WTC11 (cell line): ENCODE measurements at regions not wholly inside any gene's neighbourhood (a gene's known extent, or its start where the extent isn't known, plus 50 kb on each side); places are given as distances from the start of the nearest gene placed in this dataset.

Experiments
- ATAC-seq: fragments of 200-7000 bp; cut with Tn5 transposase; 2 replicates; pipeline ENCODE4 v1.10.0; 2021; ENCODE audit warnings: mild to moderate bottlenecking, moderate library complexity
- CTCF ChIA-PET: fragments of 300-600 bp; sonication (Branson Sonifier 250); formaldehyde crosslinking; loops from one replicate; lab custom pipeline; 2021; ENCODE audit warnings: antibody characterized with exemption; lab: Charles Lee
- POLR2A ChIA-PET: fragments of 350-600 bp; sonication (Branson Sonifier 250); formaldehyde crosslinking; loops from one replicate; lab custom pipeline; 2021; ENCODE audit warnings: antibody characterized with exemption; lab: Charles Lee
- DNase-seq: peaks from one replicate; pipeline ENCODE4 v3.0.0; 2021; ENCODE audit warnings: low spot score
- H3K27ac Mint-ChIP-seq: 2 replicates; pipeline ENCODE4 v1.8.0; 2021; ENCODE audit warnings: mixed read lengths
- H3K27me3 Mint-ChIP-seq: 2 replicates; pipeline ENCODE4 v1.8.0; 2021; ENCODE audit warnings: low read depth, mild to moderate bottlenecking, moderate library complexity, mixed read lengths
- H3K36me3 Mint-ChIP-seq: 2 replicates; pipeline ENCODE4 v1.8.0; 2021; ENCODE audit warnings: mixed read lengths
- H3K4me1 Mint-ChIP-seq: 2 replicates; pipeline ENCODE4 v1.8.0; 2022; ENCODE audit warnings: mixed read lengths
- H3K4me3 Mint-ChIP-seq: 2 replicates; pipeline ENCODE4 v1.8.0; 2021; ENCODE audit warnings: mild to moderate bottlenecking, moderate library complexity, mixed read lengths
- H3K9me3 Mint-ChIP-seq: 2 replicates; pipeline ENCODE4 v1.8.0; 2021; ENCODE audit warnings: mixed read lengths
- AFF4 ChIP-seq: sonication (generic); formaldehyde crosslinking; IDR thresholded peaks from 2 replicates; pipeline ENCODE4 v1.8.1; 2023; ENCODE audit warnings: mild to moderate bottlenecking, missing genetic modification reagents, borderline replicate concordance
- ARID4B ChIP-seq: sonication (generic); formaldehyde crosslinking; IDR thresholded peaks from 2 replicates; pipeline ENCODE4 v1.8.0; 2023; ENCODE audit warnings: missing genetic modification reagents, mild to moderate bottlenecking, borderline replicate concordance
- ATF1 ChIP-seq: sonication (generic); formaldehyde crosslinking; IDR thresholded peaks from 2 replicates; pipeline ENCODE4 v1.8.1; 2023; ENCODE audit warnings: mild to moderate bottlenecking, moderate library complexity, missing genetic modification reagents
- ATF3 ChIP-seq: sonication (generic); formaldehyde crosslinking; conservative IDR thresholded peaks from 2 replicates; pipeline ENCODE4 v1.8.1; 2022; ENCODE audit warnings: mild to moderate bottlenecking, missing genetic modification reagents
- ATF6 ChIP-seq: sonication (generic); formaldehyde crosslinking; IDR thresholded peaks from 2 replicates; pipeline ENCODE4 v1.8.1; 2023; ENCODE audit warnings: mild to moderate bottlenecking, missing genetic modification reagents
- EMX1 ChIP-seq: fragments of 250-450 bp; sonication (Bioruptor Pico); IDR thresholded peaks from 2 replicates; pipeline ENCODE4 v1.8.0; 2021; ENCODE audit warnings: mild to moderate bottlenecking
- IRF2 ChIP-seq: sonication (generic); formaldehyde crosslinking; IDR thresholded peaks from 2 replicates; pipeline ENCODE4 v1.8.0; 2022; ENCODE audit warnings: low read depth, missing genetic modification reagents, borderline replicate concordance
- JUN ChIP-seq: sonication (generic); formaldehyde crosslinking; IDR thresholded peaks from 2 replicates; pipeline ENCODE4 v1.8.0; 2023; ENCODE audit warnings: mild to moderate bottlenecking, missing genetic modification reagents
- KAT7 ChIP-seq: sonication (generic); formaldehyde crosslinking; IDR thresholded peaks from 2 replicates; pipeline ENCODE4 v1.8.1; 2023; ENCODE audit warnings: missing genetic modification reagents, mild to moderate bottlenecking, borderline replicate concordance
- NFYB ChIP-seq: sonication (generic); formaldehyde crosslinking; conservative IDR thresholded peaks from 2 replicates; pipeline ENCODE4 v1.8.0; 2022; ENCODE audit warnings: low read depth, missing genetic modification reagents
- SP1 ChIP-seq: sonication (generic); formaldehyde crosslinking; conservative IDR thresholded peaks from 2 replicates; pipeline ENCODE4 v1.8.1; 2022; ENCODE audit warnings: missing genetic modification reagents
- TCF7 ChIP-seq: sonication (generic); formaldehyde crosslinking; IDR thresholded peaks from 2 replicates; pipeline ENCODE4 v1.8.0; 2022; ENCODE audit warnings: mild to moderate bottlenecking, low read depth, missing genetic modification reagents, moderate library complexity
- TP53 ChIP-seq: sonication (generic); formaldehyde crosslinking; IDR thresholded peaks from 2 replicates; pipeline ENCODE4 v1.8.1; 2023; ENCODE audit warnings: mild to moderate bottlenecking, missing genetic modification reagents
- ZNF425 ChIP-seq: fragments of 250-450 bp; sonication (Bioruptor Pico); conservative IDR thresholded peaks from 2 replicates; pipeline ENCODE4 v1.9.0; 2021; ENCODE audit warnings: mild to moderate bottlenecking

GRCh38 chr21:20425856-20426255 lies 572.4 kb upstream of the NCAM2 start:
- H3K27ac Mint-ChIP-seq, result no peak overlapping the region

More at GRCh38 chr21:20425856-20426255, 572.4 kb upstream of the NCAM2 start:
- 0 out of 2 replicates have a peak, but pooled peaks cover 4% of the 10 kb centered on the region for H3K36me3 Mint-ChIP-seq
- H3K9me3 Mint-ChIP-seq, result peaks cover 44% of the 10 kb centered on the region
- no peaks in the 10 kb centered on the region for H3K27me3 Mint-ChIP-seq
- no peak for ATAC-seq
- ChIA-PET POLR2A (no interaction called here), CTCF (interaction anchor here (1.0 kb wide), 1 partner anchor 18 kb away, joined by 4 read pairs; no protein-coding TSS in a partner anchor)
- no peak overlapping the region for H3K4me3 Mint-ChIP-seq
- TF ChIP-seq ATF3 (no peak), JUN (CRISPR knock-in tag) (no peak), ATF6 (CRISPR knock-in tag) (no peak), ARID4B (CRISPR knock-in tag) (no peak), AFF4 (no peak), NFYB (CRISPR knock-in tag) (no peak), SP1 (CRISPR knock-in tag) (no peak), KAT7 (no peak), EMX1 (CRISPR knock-in tag) (no peak), ATF1 (CRISPR knock-in tag) (no peak), TP53 (CRISPR knock-in tag) (no peak), ZNF425 (CRISPR knock-in tag) (no peak), TCF7 (CRISPR knock-in tag) (no peak), IRF2 (CRISPR knock-in tag) (no peak)
- DNase-seq, result no peak
- H3K4me1 Mint-ChIP-seq, result peaks cover 3% of the 10 kb centered on the region
